Skin of body (tissue), 1 donor: ENCODE measurements at regions not wholly inside any gene's neighbourhood (a gene's known extent, or its start where the extent isn't known, plus 50 kb on each side); places are given as distances from the start of the nearest gene placed in this dataset.

Experiments
- DNase-seq: peaks from one replicate; lab custom pipeline; 2025; lab: John Stamatoyannopoulos, UW

GRCh38 chr4:14834382-14834781 is 167.9 kb upstream of the CPEB2 start:
- DNase-seq: no peak

- DNase-seq: no peak
Observed at GRCh38 chr4:14835288-14835687, 167.0 kb upstream of the CPEB2 start.

GRCh38 chr4:14835708-14836425 is 166.4 kb upstream of the CPEB2 start:
- no peak for DNase-seq

GRCh38 chr4:14837860-14838259 is 164.4 kb upstream of the CPEB2 start:
- no peak for DNase-seq

GRCh38 chr4:14841801-14842768 is 160.2 kb upstream of the CPEB2 start:
- no peak for DNase-seq

- no peak for DNase-seq
Observed at GRCh38 chr4:14842964-14843630, 159.2 kb upstream of the CPEB2 start.

GRCh38 chr4:14844061-14844460 is 158.2 kb upstream of the CPEB2 start:
- DNase-seq: no peak

GRCh38 chr4:14848229-14848628 is 154.1 kb upstream of the CPEB2 start:
- no peak for DNase-seq

GRCh38 chr4:14850455-14851097 is 151.7 kb upstream of the CPEB2 start:
- no peak for DNase-seq

- no peak for DNase-seq
Observed at GRCh38 chr4:14853176-14853943, 148.9 kb upstream of the CPEB2 start.

- no peak for DNase-seq
Observed at GRCh38 chr4:14855719-14856061, 146.6 kb upstream of the CPEB2 start.

GRCh38 chr4:14856062-14856933 is 146.0 kb upstream of the CPEB2 start:
- no peak for DNase-seq

GRCh38 chr4:14856934-14857235 is 145.4 kb upstream of the CPEB2 start:
- no peak for DNase-seq

GRCh38 chr4:14857475-14857874 is 144.8 kb upstream of the CPEB2 start:
- DNase-seq: no peak

GRCh38 chr4:14857981-14858380 is 144.3 kb upstream of the CPEB2 start:
- DNase-seq: no peak

GRCh38 chr4:14862891-14863290 is 139.4 kb upstream of the CPEB2 start:
- no peak for DNase-seq

- DNase-seq: no peak
Observed at GRCh38 chr4:14863418-14864364, 138.6 kb upstream of the CPEB2 start.

GRCh38 chr4:14864365-14865030 is 137.8 kb upstream of the CPEB2 start:
- DNase-seq: no peak

GRCh38 chr4:14865031-14865366 is 137.3 kb upstream of the CPEB2 start:
- DNase-seq: no peak
